Coronary artery (tissue), 2 donors: ENCODE measurements at regions not wholly inside any gene's neighbourhood (a gene's known extent, or its start where the extent isn't known, plus 50 kb on each side); places are given as distances from the start of the nearest gene placed in this dataset.

Experiments
- DNase-seq: peaks from one replicate; pipeline ENCODE4 v3.0.0-alpha.2; 2017; ENCODE audit warnings: low spot score
- H3K27ac ChIP-seq, 2 donors: fragments of 200-600 bp; sonication (generic); one replicate each; pipeline ENCODE4 v1.5.1; 2016 to 2019
- H3K4me3 ChIP-seq: fragments of 200-600 bp; sonication (generic); 2 replicates; pipeline ENCODE4 v1.5.1; 2016; ENCODE audit warnings: mild to moderate bottlenecking, moderate library complexity
- CTCF ChIP-seq: fragments of 200-600 bp; sonication (generic); IDR thresholded peaks from one replicate; pipeline ENCODE4 v1.5.1; 2019; ENCODE audit warnings: antibody characterized with exemption

- Histone ChIP-seq H3K4me3 (no peak overlapping the region), H3K27ac (no peak overlapping the region)
- no peak for TF ChIP-seq CTCF
- peak; percentile 45 for DNase-seq
These were observed 92.0 kb upstream of the SNTG2 start for GRCh38 chr2:858646-859045.

DNA sequence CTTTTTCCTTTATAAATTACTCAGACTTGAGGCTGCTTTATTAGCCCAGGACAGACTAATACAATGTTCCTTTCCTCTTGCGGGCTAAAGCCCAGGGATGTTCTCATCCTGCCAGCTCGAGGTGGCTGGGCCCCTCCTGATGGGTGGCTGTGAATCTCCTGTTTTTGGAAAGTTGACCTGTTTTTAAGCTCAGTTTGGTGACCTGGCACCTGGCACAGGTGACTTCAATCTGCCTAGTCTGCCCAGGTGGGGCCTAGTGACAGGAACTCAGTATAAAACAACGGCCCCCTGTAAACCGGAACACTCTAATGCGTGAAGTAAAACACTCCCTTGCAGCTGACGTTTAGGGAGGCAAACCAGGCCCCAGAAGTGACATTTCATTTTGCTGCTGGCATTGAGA is 92.7 kb upstream of the SNTG2 start:
- TF ChIP-seq CTCF: no peak
- no peak overlapping the region for H3K27ac ChIP-seq
- H3K4me3 ChIP-seq: no peak overlapping the region
- peak; percentile 22 for DNase-seq

GRCh38 chr2:857081-857480 is 93.6 kb upstream of the SNTG2 start:
- H3K27ac ChIP-seq: no peak overlapping the region
- no peak for TF ChIP-seq CTCF
- no peak overlapping the region for H3K4me3 ChIP-seq
- peak; percentile 35 for DNase-seq

DNA sequence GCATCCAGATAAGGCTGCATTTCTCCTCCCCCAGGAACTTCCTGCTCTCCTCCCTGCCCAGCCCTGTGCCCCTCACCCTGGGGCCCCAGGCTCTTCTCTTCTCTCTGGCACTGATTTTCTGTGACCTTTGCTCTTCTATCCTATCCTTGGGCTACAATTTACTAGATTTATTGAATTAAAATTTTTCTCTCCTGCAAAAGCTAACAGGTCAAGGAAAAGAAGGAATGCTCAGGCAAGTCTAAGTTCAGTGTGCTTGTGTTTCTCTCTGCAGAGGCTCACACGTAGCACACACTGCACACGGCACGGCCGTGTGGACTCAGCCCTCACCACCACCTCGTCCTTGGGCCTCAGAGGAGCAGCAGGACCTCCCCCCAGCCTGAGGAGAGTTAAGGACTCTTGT is 94.2 kb upstream of the SNTG2 start:
- Histone ChIP-seq H3K4me3 (no peak overlapping the region), H3K27ac (no peak overlapping the region)
- no peak for TF ChIP-seq CTCF
- peak; percentile 21 for DNase-seq

DNA sequence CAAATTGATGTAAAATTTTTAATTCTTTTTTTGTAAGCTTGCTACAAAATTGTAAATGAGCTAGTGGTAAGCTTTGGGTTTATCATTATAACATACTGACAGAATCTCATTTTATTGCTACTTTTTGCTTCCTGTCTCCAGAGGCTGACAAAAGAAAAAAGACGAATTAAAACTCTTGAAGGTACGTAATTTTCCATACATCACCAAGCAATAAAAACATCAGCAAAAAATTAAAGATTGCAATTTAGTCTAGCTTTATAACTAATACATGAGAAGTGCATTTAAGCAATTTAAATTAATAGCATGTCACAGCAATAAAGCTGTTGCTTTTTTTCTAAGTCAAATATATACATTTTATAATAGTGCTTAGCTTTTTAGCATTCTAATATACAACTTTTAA is 94.6 kb upstream of the SNTG2 start:
- no peak for DNase-seq
- no peak overlapping the region for H3K27ac ChIP-seq
- H3K4me3 ChIP-seq: no peak overlapping the region
- no peak for TF ChIP-seq CTCF

DNA sequence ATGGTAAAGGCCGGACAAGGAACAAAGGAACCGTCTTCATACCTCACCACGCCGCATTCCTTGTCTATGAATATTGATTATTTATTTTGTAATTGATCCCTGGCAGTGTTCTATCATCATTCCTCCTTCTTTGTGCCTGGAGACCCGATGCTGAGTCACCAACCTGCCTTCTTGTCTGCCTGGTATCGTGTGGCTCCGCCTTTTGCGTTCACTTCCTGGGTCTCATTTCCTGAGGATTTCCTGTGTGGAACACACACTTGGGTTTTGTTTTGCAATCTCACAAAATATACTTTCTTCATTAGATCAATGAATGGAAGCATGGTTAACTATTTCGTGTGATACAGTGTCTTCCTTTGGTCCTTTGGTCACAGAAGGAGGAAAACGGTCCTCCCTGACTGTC is 95.5 kb upstream of the SNTG2 start:
- Histone ChIP-seq H3K4me3 (no peak overlapping the region), H3K27ac (no peak overlapping the region)
- DNase-seq: peak; percentile 53
- TF ChIP-seq CTCF: no peak

DNA sequence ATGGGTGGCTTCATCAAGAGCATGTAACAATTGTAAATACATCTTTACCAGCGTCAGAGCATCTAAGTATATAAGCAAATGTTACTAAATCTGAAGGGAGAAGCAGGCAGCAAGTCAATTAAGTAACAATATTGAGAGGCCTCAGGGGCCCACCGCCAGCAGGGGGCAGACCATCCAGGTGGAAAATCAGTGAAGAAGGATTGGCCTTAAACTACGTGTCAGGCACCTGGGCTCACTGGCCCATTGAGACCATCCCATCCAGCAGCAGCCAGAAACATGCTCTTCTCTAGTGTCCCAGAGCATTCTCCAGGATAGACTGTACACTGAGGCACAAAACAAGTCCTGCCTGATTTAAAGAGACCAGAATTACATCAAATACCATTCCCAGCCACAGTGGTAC is 96.2 kb upstream of the SNTG2 start:
- Histone ChIP-seq H3K4me3 (no peak overlapping the region), H3K27ac (no peak overlapping the region)
- no peak for TF ChIP-seq CTCF
- DNase-seq: peak; percentile 50
